Suppressor macrophage (primary cell): ENCODE measurements at regions not wholly inside any gene's neighbourhood (a gene's known extent, or its start where the extent isn't known, plus 50 kb on each side); places are given as distances from the start of the nearest gene placed in this dataset.
"Not testable (repeated sequence)": the region's sequence is repeated elsewhere in the genome, so short reads cannot be mapped to it uniquely, and the experiment has no call there.

Experiments
- DNase-seq, 4 experiments: peaks; one replicate each; pipeline ENCODE4 v3.0.0-alpha.2; 2020 to 2022

DNA sequence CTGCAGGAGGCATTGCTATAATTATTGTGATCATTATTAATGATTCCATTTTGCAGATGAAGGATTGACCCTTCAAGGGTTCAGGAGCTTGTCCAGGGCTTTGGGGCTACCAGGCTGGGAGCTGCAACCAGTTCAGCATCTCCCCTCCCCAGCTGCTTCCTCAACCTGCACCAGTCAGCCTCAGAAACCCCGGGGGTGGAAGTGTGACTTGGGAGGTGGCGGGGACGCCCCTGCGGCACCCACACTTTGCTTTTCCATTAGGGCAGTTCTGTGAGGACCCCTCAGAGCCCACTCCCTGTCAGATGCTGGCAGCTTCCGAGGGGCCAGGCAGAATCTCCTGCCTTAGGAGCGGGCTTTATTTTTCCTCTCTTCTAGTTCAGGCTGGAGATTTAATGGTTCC is 85.6 kb downstream of the OLFM1 start:
- no peak for DNase-seq

DNA sequence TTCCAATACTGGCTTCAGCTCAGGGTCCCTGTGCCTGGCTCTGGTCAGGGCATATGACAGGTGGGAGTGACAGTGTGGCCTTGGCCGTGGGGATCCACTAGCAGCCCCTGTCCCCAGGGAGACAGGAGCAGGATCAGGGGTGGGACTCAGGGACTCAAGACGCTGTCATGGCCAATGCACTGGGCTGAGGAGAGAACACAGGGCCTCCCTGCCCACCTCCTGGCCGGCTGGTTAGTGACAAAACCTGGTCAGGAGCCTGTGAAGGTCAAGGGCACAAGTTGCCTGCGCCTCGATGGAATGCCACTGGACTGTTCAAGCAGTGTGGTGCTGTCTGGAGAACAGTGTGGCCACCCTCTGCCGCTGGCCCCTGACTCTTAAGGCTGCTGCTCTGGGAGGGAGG is 86.8 kb downstream of the OLFM1 start:
- no peak for DNase-seq

GRCh38 chr9:135174981-135175380 is 87.5 kb downstream of the OLFM1 start:
- no peak for DNase-seq

GRCh38 chr9:135176284-135176683 is 88.8 kb downstream of the OLFM1 start:
- no peak for DNase-seq

GRCh38 chr9:135177562-135177961 is 90.1 kb downstream of the OLFM1 start:
- DNase-seq: not testable (repeated sequence)

GRCh38 chr9:135178498-135178897 is 91.0 kb downstream of the OLFM1 start:
- no peak for DNase-seq

- DNase-seq: no peak
Observed at GRCh38 chr9:135179041-135179440, 91.6 kb downstream of the OLFM1 start.

GRCh38 chr9:135179976-135180375 is 92.5 kb downstream of the OLFM1 start:
- DNase-seq: no peak

DNA sequence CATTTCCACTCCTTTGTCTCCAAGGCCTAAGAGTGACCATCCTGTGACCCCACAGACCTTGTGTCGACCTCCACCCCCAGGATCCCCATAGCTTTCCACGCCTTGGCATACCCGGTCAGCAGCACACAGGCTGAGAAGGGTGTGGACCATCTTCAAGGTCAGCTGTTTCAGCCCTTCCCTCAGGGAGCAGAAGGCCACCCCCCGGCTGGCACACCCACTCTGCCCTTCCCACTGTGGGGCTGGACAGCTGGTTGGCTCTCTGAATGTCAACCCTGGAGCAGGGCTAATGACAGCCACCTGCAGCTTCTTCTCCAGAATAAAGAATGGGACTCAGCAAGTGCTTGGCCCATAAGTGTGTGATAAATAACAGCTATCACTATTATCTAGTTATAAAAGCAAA is 93.1 kb downstream of the OLFM1 start:
- DNase-seq: no peak

- no peak for DNase-seq
Observed at GRCh38 chr9:135181336-135181735, 93.9 kb downstream of the OLFM1 start.

DNA sequence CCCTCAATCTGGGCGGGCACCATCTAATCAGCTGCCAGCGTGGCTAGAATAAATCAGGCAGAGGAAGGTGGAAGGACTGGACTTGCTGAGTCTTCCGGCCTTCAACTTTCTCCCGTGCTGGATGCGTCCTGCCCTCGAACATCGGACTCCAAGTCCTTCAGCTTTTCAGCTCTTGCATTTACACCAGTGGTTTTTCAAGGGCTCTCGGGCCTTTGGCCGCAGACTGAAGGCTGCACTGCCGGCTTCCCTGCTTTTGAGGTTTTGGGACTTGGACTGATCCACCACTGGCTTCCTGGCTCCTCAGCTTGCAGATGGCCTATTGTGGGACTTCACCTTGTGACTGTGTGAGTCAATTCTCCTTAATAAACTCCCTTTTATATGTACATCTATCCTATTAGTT is 94.4 kb downstream of the OLFM1 start:
- DNase-seq: not testable (repeated sequence)

GRCh38 chr9:135183069-135183468 is 95.6 kb downstream of the OLFM1 start:
- DNase-seq: no peak

DNA sequence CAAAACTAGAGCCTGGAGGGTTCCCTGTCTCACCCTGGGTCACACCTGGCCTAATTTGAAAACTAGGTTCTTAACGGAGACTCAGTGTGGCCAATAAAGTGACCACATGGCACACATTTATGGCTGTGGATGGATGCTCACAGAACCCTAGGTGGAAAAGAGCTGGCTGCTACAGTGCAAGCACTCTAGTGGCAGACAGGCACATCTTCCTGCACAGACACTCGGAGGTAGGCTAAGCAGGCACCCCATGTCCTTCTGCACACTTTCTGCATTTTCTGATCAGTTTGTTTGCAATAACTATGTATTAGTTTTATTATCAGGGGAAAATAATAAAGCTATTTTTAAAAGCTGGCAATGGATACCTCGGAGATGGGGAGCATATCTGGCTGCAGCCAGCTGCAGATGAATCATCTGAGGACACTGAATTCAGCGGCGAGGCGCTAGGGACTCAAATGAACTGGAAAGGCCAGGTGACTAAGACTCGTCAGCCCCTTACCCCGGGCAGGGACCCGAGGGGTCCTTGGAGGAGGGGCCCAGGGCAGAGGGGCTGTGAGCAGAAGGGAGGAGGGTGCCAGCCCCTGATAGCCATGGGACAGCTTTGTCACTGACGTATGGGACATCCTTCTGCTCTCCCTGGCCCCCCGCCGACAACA is 96.2 kb downstream of the OLFM1 start:
- DNase-seq: no peak

- no peak for DNase-seq
Observed at GRCh38 chr9:135184181-135185053, 96.9 kb downstream of the OLFM1 start.

- no peak for DNase-seq
Observed at GRCh38 chr9:135185060-135185459, 97.6 kb downstream of the OLFM1 start.

DNA sequence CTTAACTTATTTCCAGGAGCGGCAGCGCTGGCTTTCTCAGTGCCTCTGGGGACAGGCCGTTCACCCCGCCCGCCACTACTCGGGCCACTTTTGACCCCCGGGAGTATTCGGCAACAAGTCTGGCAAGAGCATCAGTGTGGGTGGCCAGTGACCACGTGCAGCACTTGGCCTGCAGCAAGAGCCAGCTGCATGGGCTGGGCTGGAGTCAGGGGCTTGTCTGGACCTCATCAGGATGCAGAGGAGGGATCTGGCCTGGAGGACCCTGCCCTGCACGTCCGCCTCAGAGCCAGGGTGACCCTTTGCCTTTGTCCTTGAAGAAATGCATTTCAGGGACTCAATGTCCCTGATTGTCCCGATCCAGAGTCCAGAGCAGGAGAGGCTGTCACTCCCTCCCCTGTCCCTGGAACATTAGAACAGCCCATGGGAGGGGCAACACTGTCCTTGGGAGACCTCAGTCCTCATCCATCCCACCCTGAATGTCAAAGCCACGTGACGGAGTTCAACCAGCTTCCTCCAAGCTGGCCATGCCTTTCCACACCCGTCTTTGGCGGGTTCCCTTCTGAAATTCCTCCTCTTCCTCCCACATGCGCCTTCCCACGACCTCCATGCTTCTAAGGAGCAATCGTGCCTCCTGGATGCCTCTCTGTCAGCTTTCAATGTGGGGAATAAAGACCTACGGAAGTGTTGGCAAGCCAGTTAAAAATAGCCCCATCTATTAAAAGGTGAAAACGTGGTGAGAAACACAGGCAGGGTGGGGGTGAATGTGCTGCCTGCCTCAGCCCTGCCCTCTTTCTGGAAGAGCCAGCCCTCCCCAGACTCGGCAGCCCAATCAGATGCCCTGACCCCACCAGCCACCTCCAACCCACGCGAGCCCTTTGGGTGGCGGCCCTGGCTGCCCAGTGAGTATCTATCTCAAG is 99.0 kb downstream of the OLFM1 start:
- no peak for DNase-seq

- DNase-seq: no peak
Observed at GRCh38 chr9:135187365-135187764, 99.9 kb downstream of the OLFM1 start.

DNA sequence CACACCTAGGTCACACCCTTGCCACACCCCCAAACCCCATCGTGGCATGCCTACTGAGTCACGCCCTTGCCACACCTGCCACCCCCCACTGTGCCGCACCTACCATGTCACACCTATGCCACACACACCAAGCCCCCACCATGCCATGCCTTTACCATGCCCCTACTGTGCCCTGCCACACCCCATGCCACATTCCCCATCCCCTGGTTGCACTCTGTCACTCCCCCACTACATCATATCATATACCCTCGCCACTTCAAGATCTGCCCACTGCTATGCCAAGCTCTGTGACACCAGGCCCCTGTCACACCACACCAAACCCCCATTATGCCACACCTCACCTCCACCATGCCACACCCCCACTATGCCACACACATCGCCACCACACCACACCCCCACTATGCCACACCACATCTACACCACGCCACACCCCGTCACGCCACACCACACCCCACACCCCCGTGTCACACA is 101.2 kb downstream of the OLFM1 start:
- no peak for DNase-seq

GRCh38 chr9:135189497-135189896 is 102.0 kb downstream of the OLFM1 start:
- DNase-seq: no peak

DNA sequence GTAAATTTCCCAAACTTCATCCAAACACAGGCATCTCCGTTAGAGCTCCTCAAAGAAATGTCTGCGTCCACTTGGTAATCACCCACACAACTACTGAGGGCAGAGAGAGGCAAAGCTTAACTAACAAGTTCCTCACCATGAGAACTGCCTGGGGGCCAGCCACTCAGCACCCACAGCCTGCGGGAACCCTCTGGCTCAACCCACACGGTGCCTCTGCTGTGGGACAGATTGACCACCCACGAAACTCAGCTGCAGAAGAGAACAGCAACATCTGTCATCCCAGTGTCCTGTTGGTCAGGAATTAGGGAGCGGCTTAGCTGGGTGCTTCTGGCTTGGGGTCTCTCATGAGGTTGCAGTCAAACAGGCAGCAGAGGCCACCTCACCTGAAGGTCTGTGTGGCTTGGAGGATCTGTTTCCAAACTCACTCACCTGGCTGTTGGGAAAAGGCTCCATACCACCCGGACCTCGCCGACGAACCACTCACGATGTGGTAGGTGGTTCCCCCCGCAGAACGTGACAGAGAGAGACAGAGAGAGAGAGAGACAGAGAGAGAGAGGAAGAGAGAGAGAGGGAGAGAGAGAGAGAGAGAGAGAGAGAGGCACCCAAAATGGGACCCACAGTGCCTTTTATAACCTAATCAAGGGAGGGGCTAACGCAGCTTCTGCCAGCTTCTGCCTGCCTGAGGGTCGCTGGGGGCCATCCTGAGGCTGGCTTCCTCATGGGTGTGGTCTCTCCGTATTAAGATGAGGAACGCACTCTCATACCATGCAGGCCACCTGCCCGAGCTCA is 103.5 kb downstream of the OLFM1 start:
- no peak for DNase-seq

DNA sequence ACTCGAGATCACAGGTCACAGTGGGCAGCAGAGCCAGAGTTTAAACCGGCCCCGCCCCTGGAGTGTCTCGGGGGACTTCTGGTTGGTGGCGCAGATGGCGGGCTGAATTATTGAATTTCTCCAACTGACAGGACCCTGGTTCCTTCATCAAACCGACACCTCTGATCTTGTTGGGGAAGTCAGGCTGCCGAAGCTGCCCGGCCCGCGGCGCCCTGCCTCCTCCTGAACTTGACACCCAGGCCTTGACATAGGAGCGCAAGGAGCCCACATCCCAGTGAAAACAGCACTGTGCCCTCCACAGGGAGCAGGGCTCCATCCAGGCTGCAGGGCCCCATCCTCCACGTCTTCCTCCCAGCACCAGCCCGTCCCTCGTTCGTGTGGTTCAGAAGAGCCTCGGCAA is 105.2 kb downstream of the OLFM1 start:
- DNase-seq: no peak

DNA sequence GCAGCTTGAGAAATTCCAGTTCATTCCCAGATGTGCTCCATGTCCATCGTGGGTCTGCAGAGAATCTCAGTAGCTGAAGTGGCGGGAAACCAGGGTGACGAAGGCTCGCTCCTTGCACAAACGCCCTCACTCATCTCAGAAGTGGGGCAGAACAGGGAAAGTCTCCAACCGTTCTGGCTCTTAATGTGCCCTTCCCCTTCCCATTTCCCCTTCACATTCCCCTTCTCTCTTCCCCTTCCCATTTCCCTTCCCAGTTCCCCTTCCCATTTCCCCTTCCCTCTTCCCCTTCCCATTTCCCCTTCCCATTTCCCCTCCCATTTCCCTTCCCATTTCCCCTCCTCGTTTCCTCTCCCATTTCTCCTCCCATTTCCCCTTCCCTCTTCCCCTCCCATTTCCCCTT is 108.5 kb downstream of the OLFM1 start:
- not testable (repeated sequence) for DNase-seq
